Endothelial cell of umbilical vein (primary cell): ENCODE measurements at regions not wholly inside any gene's neighbourhood (a gene's known extent, or its start where the extent isn't known, plus 50 kb on each side); places are given as distances from the start of the nearest gene placed in this dataset.

ENCODE experiments used
- BruUV-seq: library from RNA; stranded (reverse); fragments of 400-500 nt; replicated peaks from 2 replicates; lab custom pipeline; 2021; lab: Mats Ljungman, UMichigan
- CTCF ChIA-PET: fragments of 300-600, 350-600 bp; sonication (Branson Sonifier 250); formaldehyde crosslinking; loops from one replicate; lab custom pipeline; 2021; ENCODE audit warnings: antibody characterized with exemption, inconsistent platforms; lab: Charles Lee
- POLR2A ChIA-PET: fragments of 300-600, 350-600 bp; sonication (Branson Sonifier 250); formaldehyde crosslinking; loops from one replicate; lab custom pipeline; 2021; ENCODE audit warnings: antibody characterized with exemption, inconsistent platforms; lab: Charles Lee
- DNase-seq: peaks from one replicate; pipeline ENCODE4 v3.0.0-alpha.2; 2011; ENCODE audit warnings: low read depth, low spot score
- FAIRE-seq: peaks from 2 replicates; lab custom pipeline; 2011; peaks lifted over from hg19 to GRCh38; lab: Jason Lieb, UNC
- H2AFZ ChIP-seq: 2 replicates; pipeline ENCODE4 v1.6.0; 2012; ENCODE audit warnings: low read depth, low read length, control low read depth, inconsistent platforms
- H3K27ac ChIP-seq: 2 replicates; pipeline ENCODE4 v1.5.1; 2011; ENCODE audit warnings: low read depth, mild to moderate bottlenecking, control low read depth, low read length, moderate library complexity; ENCODE audit not compliant: insufficient read depth
- H3K27me3 ChIP-seq, 2 experiments: 2 replicates each; pipeline versions ENCODE4 v1.6.0 to v1.6.1; 2011; ENCODE audit warnings: low read length in 2 of 2, mixed read lengths in 1 of 2; ENCODE audit not compliant: control insufficient read depth in 2 of 2, insufficient read depth in 2 of 2
- H3K36me3 ChIP-seq, 2 experiments: 2 replicates in 1 of 2; 3 replicates in 1 of 2; pipeline ENCODE4 v1.5.1; 2011; ENCODE audit warnings: low read length in 2 of 2, mild to moderate bottlenecking in 1 of 2, moderate library complexity in 1 of 2; ENCODE audit not compliant: control insufficient read depth in 2 of 2, insufficient read depth in 2 of 2; ENCODE audit errors: extremely low read depth in 1 of 2
- H3K4me1 ChIP-seq: 3 replicates; pipeline ENCODE4 v1.5.1; 2011; ENCODE audit warnings: mild to moderate bottlenecking, low read length; ENCODE audit not compliant: control insufficient read depth, insufficient read depth; ENCODE audit errors: extremely low read depth
- H3K4me2 ChIP-seq: 2 replicates; pipeline ENCODE4 v1.6.1; 2011; ENCODE audit warnings: low read length, control low read depth, mixed read lengths; ENCODE audit not compliant: insufficient read depth
- H3K4me3 ChIP-seq, 3 experiments: fragments of 200-600 bp in 1 of 3; sonication (generic), shearing (Covaris generic) in 1 of 3; replicated peaks in 1 of 3; 2 replicates each; pipeline ENCODE4 v1.5.1; 2011 to 2016; ENCODE audit warnings: control low read depth in 3 of 3, low read length in 3 of 3, mild to moderate bottlenecking in 2 of 3, inconsistent platforms in 1 of 3, low read depth in 1 of 3, moderate library complexity in 1 of 3; ENCODE audit not compliant: insufficient read depth in 1 of 3
- H3K79me2 ChIP-seq: 2 replicates; pipeline ENCODE4 v1.6.0; 2012; ENCODE audit warnings: low read length, inconsistent platforms; ENCODE audit not compliant: control insufficient read depth, insufficient read depth
- H3K9ac ChIP-seq: replicated peaks from 2 replicates; pipeline ENCODE3; 2011; ENCODE audit warnings: low read length, control low read depth; ENCODE audit not compliant: insufficient read depth; ENCODE audit errors: extremely low read depth
- H3K9me1 ChIP-seq: replicated peaks from 3 replicates; pipeline ENCODE4 v1.6.0; 2011; ENCODE audit warnings: mild to moderate bottlenecking, low read length; ENCODE audit not compliant: control insufficient read depth, insufficient read depth; ENCODE audit errors: extremely low read depth
- H3K9me3 ChIP-seq: replicated peaks from 2 replicates; pipeline ENCODE4 v1.5.1; 2012; ENCODE audit warnings: low read length, inconsistent platforms; ENCODE audit not compliant: control insufficient read depth, insufficient read depth
- H4K20me1 ChIP-seq: replicated peaks from 2 replicates; pipeline ENCODE3; 2011; ENCODE audit warnings: mild to moderate bottlenecking, low read length; ENCODE audit not compliant: control insufficient read depth, insufficient read depth; ENCODE audit errors: extremely low read depth
- EZH2 ChIP-seq: IDR thresholded peaks from 2 replicates; pipeline ENCODE4 v1.6.1; 2012; ENCODE audit warnings: borderline replicate concordance, low read depth, mild to moderate bottlenecking, moderate library complexity, low read length, inconsistent platforms; ENCODE audit not compliant: severe bottlenecking
- FOS ChIP-seq: IDR thresholded peaks from 2 replicates; pipeline ENCODE4 v1.6.1; 2011; ENCODE audit warnings: mild to moderate bottlenecking, low read length, moderate library complexity, borderline replicate concordance; ENCODE audit not compliant: insufficient read depth
- JUN ChIP-seq: IDR thresholded peaks from 2 replicates; pipeline ENCODE4 v1.6.1; 2011; ENCODE audit warnings: borderline replicate concordance, low read depth; ENCODE audit not compliant: insufficient read length, insufficient read depth
- MYC ChIP-seq: IDR thresholded peaks from one replicate; pipeline ENCODE4 v1.6.1; 2011; ENCODE audit warnings: mild to moderate bottlenecking, low read depth, low read length
- POLR2A ChIP-seq: IDR thresholded peaks from 2 replicates; pipeline ENCODE4 v1.6.1; 2012; ENCODE audit warnings: low read depth, mild to moderate bottlenecking, control low read depth, low read length
- POLR2AphosphoS5 ChIP-seq: IDR thresholded peaks from 2 replicates; pipeline ENCODE4 v1.6.1; 2012; ENCODE audit warnings: low read depth, mild to moderate bottlenecking, control low read depth, low read length, moderate library complexity; ENCODE audit not compliant: insufficient read depth
- dilution Hi-C: fragments of 300-500 bp; cut with MboI; formaldehyde crosslinking; loops from one replicate; pipeline ENCODE4 v1.15.0; 2019; ENCODE audit warnings: low sequenced_read_pairs; ENCODE audit not compliant: extremely low pct_ligation_motif_present
- intact Hi-C: fragments of 100-400 bp; cut with micrococcal nuclease; formaldehyde crosslinking; loops from one replicate; pipeline ENCODE4 v1.10.0; 2022
- TF ChIP-seq, protein P1 (sequence below), 2 donors: IDR thresholded peaks; 1 replicate in 1 of 2; 2 replicates in 1 of 2; pipeline ENCODE4 v1.5.1; 2011; ENCODE audit warnings: low read length in 2 of 2, mild to moderate bottlenecking in 2 of 2, moderate library complexity in 2 of 2, control low read depth in 1 of 2, inconsistent platforms in 1 of 2, low read depth in 1 of 2; ENCODE audit not compliant: insufficient read depth in 1 of 2; ENCODE audit errors: extremely low read depth in 1 of 2
- TF ChIP-seq, protein P2 (sequence below): IDR thresholded peaks from 2 replicates; pipeline ENCODE4 v1.6.1; 2011; ENCODE audit not compliant: insufficient read depth, insufficient read length

- no peak overlapping the region for H3K4me2 ChIP-seq
- no peaks in the 10 kb centered on the region for H3K9me1 ChIP-seq
- H2AFZ ChIP-seq, result no peak overlapping the region
- no TSS peak for BruUV-seq
- TF ChIP-seq POLR2A (no peak), FOS (no peak), MYC (no peak), JUN (no peak), EZH2 (no peak), POLR2AphosphoS5 (no peak)
- TF ChIP-seq, protein P1, sequence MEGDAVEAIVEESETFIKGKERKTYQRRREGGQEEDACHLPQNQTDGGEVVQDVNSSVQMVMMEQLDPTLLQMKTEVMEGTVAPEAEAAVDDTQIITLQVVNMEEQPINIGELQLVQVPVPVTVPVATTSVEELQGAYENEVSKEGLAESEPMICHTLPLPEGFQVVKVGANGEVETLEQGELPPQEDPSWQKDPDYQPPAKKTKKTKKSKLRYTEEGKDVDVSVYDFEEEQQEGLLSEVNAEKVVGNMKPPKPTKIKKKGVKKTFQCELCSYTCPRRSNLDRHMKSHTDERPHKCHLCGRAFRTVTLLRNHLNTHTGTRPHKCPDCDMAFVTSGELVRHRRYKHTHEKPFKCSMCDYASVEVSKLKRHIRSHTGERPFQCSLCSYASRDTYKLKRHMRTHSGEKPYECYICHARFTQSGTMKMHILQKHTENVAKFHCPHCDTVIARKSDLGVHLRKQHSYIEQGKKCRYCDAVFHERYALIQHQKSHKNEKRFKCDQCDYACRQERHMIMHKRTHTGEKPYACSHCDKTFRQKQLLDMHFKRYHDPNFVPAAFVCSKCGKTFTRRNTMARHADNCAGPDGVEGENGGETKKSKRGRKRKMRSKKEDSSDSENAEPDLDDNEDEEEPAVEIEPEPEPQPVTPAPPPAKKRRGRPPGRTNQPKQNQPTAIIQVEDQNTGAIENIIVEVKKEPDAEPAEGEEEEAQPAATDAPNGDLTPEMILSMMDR (IDR thresholded peaks at IDR 0.05; ENCODE audit: extremely low read depth in 1 of 2, insufficient read depth in 1 of 2, low read depth in 1 of 2, low read length in 2 of 2), result no peak
- TF ChIP-seq, protein P2, sequence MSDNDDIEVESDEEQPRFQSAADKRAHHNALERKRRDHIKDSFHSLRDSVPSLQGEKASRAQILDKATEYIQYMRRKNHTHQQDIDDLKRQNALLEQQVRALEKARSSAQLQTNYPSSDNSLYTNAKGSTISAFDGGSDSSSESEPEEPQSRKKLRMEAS, result no peak
- DNase-seq (no peak), FAIRE-seq (no peak)
- no peaks in the 10 kb centered on the region for H3K9me3 ChIP-seq
- H3K36me3 ChIP-seq, result no peaks in the 10 kb centered on the region
- H4K20me1 ChIP-seq, result no peaks in the 10 kb centered on the region
- no peaks in the 10 kb centered on the region for H3K4me1 ChIP-seq
- intact Hi-C loops (no loop called here), dilution Hi-C loops (no loop called here)
- ChIA-PET CTCF (no interaction called here), POLR2A (no interaction called here)
- H3K4me3 ChIP-seq, result no peak overlapping the region
- no peak overlapping the region for H3K27ac ChIP-seq
- no peak overlapping the region for H3K9ac ChIP-seq
- no peaks in the 10 kb centered on the region for H3K27me3 ChIP-seq
- H3K79me2 ChIP-seq, result no peaks in the 10 kb centered on the region
Measured at GRCh38 chr17:54111576-54111975, 288.8 kb downstream of the KIF2B start.
